GM19468 (cell line): ENCODE measurements at regions not wholly inside any gene's neighbourhood (a gene's known extent, or its start where the extent isn't known, plus 50 kb on each side); places are given as distances from the start of the nearest gene placed in this dataset.

Source experiments
- ATAC-seq: cut with Tn5 transposase; IDR thresholded peaks from one replicate; pipeline ENCODE4 v1.9.1; 2021; ENCODE audit warnings: mild to moderate bottlenecking, moderate library complexity, moderate number of reproducible peaks; ENCODE audit not compliant: unreplicated experiment; ENCODE audit errors: extremely low read depth

GRCh38 chr10:117668327-117669008, 125.9 kb downstream of the EMX2 start:
- no peak for ATAC-seq

GRCh38 chr10:117669122-117669521, 126.6 kb downstream of the EMX2 start:
- ATAC-seq = no peak

- ATAC-seq = no peak
Measured at GRCh38 chr10:117670116-117670904, 127.8 kb downstream of the EMX2 start.

GRCh38 chr10:117673230-117674010, 130.9 kb downstream of the EMX2 start:
- no peak for ATAC-seq

GRCh38 chr10:117674201-117674600, 131.7 kb downstream of the EMX2 start:
- ATAC-seq = no peak

- ATAC-seq = no peak
Measured at GRCh38 chr10:117674646-117675045, 132.1 kb downstream of the EMX2 start.

GRCh38 chr10:117675514-117676055, 133.0 kb downstream of the EMX2 start:
- ATAC-seq = no peak

GRCh38 chr10:117677239-117677638, 134.7 kb downstream of the EMX2 start:
- ATAC-seq = no peak

GRCh38 chr10:117677890-117678500, 135.4 kb downstream of the EMX2 start:
- no peak for ATAC-seq

- ATAC-seq = no peak
Measured at GRCh38 chr10:117680601-117681000, 138.1 kb downstream of the EMX2 start.

GRCh38 chr10:117681104-117681503, 138.6 kb downstream of the EMX2 start:
- no peak for ATAC-seq

GRCh38 chr10:117684046-117684610, 141.6 kb downstream of the EMX2 start:
- no peak for ATAC-seq

GRCh38 chr10:117684672-117685211, 142.2 kb downstream of the EMX2 start:
- no peak for ATAC-seq

GRCh38 chr10:117685431-117685830, 142.9 kb downstream of the EMX2 start:
- no peak for ATAC-seq

- no peak for ATAC-seq
Measured at GRCh38 chr10:117686606-117687005, 144.1 kb downstream of the EMX2 start.

- no peak for ATAC-seq
Measured at GRCh38 chr10:117688358-117688757, 145.8 kb downstream of the EMX2 start.

GRCh38 chr10:117689566-117689965, 147.0 kb downstream of the EMX2 start:
- ATAC-seq = no peak

GRCh38 chr10:117690359-117690758, 147.8 kb downstream of the EMX2 start:
- ATAC-seq = no peak

GRCh38 chr10:117694190-117694589, 151.6 kb downstream of the EMX2 start:
- no peak for ATAC-seq

GRCh38 chr10:117697402-117697801, 154.9 kb downstream of the EMX2 start:
- ATAC-seq = no peak
